H1 (cell line): ENCODE measurements at regions not wholly inside any gene's neighbourhood (a gene's known extent, or its start where the extent isn't known, plus 50 kb on each side); places are given as distances from the start of the nearest gene placed in this dataset.

Experiments
- CHD7 ChIP-seq: fragments of 300-600 bp; sonication (generic); IDR thresholded peaks from 2 replicates; pipeline ENCODE4 v1.7.1; 2012; ENCODE audit warnings: low read length, moderate library complexity, mild to moderate bottlenecking, inconsistent platforms; ENCODE audit not compliant: insufficient replicate concordance
- TAF7 ChIP-seq: optimal IDR thresholded peaks from 2 replicates; pipeline ENCODE3; 2011; ENCODE audit warnings: low read depth, mild to moderate bottlenecking, inconsistent platforms, low read length, moderate library complexity, borderline replicate concordance

- TF ChIP-seq CHD7 (no peak), TAF7 (no peak)
- TF ChIP-seq, all 59 proteins: peak for 0
Observed at GRCh38 chr11:106399076-106399511, 321.6 kb downstream of the AASDHPPT start (continued).
